HFFc6 (cell line): ENCODE measurements at regions not wholly inside any gene's neighbourhood (a gene's known extent, or its start where the extent isn't known, plus 50 kb on each side); places are given as distances from the start of the nearest gene placed in this dataset.

ENCODE experiments used
- DNase-seq: peaks from one replicate; pipeline ENCODE4 v3.0.0-alpha.2; 2018
- H3K27ac Mint-ChIP-seq: 2 replicates; pipeline ENCODE4 v1.8.0; 2020; ENCODE audit warnings: mild to moderate bottlenecking, mixed read lengths
- H3K27me3 Mint-ChIP-seq: 2 replicates; pipeline ENCODE4 v1.8.0; 2021; ENCODE audit warnings: mild to moderate bottlenecking, moderate library complexity, mixed read lengths; ENCODE audit not compliant: insufficient read depth
- H3K36me3 Mint-ChIP-seq: 2 replicates; pipeline ENCODE4 v1.8.0; 2021; ENCODE audit warnings: low read depth, mixed read lengths
- H3K4me1 Mint-ChIP-seq: 2 replicates; pipeline ENCODE4 v1.8.0; 2020; ENCODE audit warnings: low read depth, mixed read lengths
- H3K4me3 Mint-ChIP-seq: 2 replicates; pipeline ENCODE4 v1.8.0; 2020; ENCODE audit warnings: mild to moderate bottlenecking, moderate library complexity, mixed read lengths
- H3K9me3 Mint-ChIP-seq: 2 replicates; pipeline ENCODE4 v1.8.0; 2020; ENCODE audit warnings: mild to moderate bottlenecking, mixed read lengths
- TF ChIP-seq, protein P1 (sequence below): fragments of 200-600 bp; sonication (generic); IDR thresholded peaks from 2 replicates; pipeline ENCODE4 v1.5.0; 2021; ENCODE audit warnings: antibody characterized with exemption, mild to moderate bottlenecking

DNA sequence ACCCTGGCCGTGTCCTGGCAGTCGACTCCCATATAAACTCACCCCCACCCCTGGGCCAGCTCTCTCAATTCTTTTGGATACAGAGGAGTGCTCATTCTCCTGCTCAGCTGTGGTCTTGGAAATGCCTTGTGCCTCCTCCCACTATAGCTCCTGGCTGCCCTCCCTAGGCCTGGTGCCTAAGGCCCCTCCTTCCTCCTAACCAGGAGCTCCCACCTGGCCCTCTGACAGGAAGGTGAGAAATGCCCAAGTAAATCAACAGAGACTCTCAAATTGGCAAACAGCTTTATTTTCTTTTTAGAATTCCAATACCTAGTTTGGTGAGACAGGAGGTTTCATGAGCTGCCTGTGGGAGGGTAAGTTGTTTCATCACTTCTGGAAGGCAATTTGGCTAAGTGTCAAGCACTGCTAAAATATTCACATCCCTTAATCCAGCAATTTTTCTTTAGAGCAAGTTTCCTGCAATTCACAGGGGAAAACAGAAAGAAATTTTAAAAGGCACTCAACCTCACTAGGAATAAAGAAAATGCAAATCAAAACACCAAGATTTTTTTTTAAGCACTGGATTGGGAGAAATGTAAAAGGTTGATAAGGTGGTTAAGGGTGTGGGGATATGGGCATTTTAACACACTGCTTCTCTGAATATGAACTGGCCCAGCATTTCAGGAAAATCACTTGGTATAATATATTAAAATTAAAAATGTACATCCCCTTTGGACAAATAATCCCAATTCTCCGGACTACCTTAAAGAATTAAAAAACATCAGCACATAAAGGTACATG, 209.7 kb upstream of the ARHGAP20 start:
- no peak for DNase-seq
- TF ChIP-seq, protein P1, sequence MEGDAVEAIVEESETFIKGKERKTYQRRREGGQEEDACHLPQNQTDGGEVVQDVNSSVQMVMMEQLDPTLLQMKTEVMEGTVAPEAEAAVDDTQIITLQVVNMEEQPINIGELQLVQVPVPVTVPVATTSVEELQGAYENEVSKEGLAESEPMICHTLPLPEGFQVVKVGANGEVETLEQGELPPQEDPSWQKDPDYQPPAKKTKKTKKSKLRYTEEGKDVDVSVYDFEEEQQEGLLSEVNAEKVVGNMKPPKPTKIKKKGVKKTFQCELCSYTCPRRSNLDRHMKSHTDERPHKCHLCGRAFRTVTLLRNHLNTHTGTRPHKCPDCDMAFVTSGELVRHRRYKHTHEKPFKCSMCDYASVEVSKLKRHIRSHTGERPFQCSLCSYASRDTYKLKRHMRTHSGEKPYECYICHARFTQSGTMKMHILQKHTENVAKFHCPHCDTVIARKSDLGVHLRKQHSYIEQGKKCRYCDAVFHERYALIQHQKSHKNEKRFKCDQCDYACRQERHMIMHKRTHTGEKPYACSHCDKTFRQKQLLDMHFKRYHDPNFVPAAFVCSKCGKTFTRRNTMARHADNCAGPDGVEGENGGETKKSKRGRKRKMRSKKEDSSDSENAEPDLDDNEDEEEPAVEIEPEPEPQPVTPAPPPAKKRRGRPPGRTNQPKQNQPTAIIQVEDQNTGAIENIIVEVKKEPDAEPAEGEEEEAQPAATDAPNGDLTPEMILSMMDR, result no peak
- Mint-ChIP-seq H3K27ac (no peak overlapping the region), H3K27me3 (peaks cover 12% of the 10 kb centered on the region), H3K36me3 (no peaks in the 10 kb centered on the region), H3K9me3 (0 out of 2 replicates have a peak, but pooled peaks cover 5% of the 10 kb centered on the region), H3K4me1 (no peaks in the 10 kb centered on the region), H3K4me3 (no peak overlapping the region)

DNA sequence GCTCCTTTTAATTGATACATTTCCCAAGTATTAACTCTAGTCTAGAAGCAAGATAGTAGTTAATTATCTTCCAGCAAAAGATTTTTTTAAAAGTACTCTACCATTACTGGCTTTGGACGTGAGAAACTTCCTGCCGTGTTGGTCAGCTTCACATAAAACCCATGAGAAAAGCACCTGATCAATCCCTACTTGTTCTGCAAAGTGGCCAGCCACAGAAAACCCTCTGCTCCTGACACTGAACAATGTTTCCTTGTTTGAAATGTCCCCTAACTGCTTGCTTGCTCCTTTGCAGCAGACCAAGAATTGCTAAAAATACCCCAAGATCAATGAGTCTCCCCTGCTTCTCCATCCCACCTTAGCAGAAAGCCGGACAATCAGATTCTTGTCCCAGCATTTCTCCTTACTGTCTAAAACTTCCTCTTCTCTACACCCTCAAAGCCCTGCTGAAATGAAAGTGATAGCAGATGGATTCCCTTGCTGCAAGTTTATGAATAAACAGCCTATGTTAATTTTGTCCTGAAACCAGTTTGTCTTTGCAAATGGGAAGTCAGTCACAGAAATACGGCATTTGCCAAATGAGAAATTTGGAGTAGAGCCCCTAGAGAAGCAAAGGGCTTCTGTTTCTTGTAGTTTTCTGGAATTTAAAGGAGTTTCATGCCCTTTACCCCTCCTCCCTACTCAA, 207.1 kb upstream of the ARHGAP20 start:
- peaks cover 12% of the 10 kb centered on the region for H3K27me3 Mint-ChIP-seq
- no peaks in the 10 kb centered on the region for H3K36me3 Mint-ChIP-seq
- H3K9me3 Mint-ChIP-seq, result 0 out of 2 replicates have a peak, but pooled peaks cover 5% of the 10 kb centered on the region
- no peaks in the 10 kb centered on the region for H3K4me1 Mint-ChIP-seq
- no peak overlapping the region for H3K4me3 Mint-ChIP-seq
- DNase-seq, result no peak
- H3K27ac Mint-ChIP-seq, result no peak overlapping the region
- TF ChIP-seq, protein P1, result no peak

DNA sequence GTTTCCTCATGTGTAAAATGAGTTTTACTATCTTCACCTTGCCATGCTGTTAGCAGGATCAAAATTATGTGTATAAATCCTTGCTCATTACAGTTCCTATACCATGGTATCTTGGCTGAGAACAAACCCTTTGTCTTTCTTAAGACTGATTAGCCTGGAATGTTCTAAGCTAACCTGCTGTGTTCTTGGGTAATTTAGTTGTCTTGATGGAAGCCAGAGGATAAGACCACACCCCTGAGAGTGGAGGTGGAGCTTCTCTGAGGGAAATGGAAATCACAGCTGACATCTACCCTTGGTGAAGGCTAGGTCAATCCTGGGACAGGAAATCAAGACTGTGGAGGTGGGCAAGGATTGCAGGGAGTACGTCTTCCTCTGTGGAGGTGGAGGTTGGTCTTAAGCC, 206.1 kb upstream of the ARHGAP20 start:
- no peaks in the 10 kb centered on the region for H3K4me1 Mint-ChIP-seq
- no peak overlapping the region for H3K27ac Mint-ChIP-seq
- H3K36me3 Mint-ChIP-seq, result no peaks in the 10 kb centered on the region
- no peak for DNase-seq
- H3K27me3 Mint-ChIP-seq, result peaks cover 16% of the 10 kb centered on the region
- TF ChIP-seq, protein P1, result no peak
- no peak overlapping the region for H3K4me3 Mint-ChIP-seq
- H3K9me3 Mint-ChIP-seq, result 0 out of 2 replicates have a peak, but pooled peaks cover 5% of the 10 kb centered on the region

DNA sequence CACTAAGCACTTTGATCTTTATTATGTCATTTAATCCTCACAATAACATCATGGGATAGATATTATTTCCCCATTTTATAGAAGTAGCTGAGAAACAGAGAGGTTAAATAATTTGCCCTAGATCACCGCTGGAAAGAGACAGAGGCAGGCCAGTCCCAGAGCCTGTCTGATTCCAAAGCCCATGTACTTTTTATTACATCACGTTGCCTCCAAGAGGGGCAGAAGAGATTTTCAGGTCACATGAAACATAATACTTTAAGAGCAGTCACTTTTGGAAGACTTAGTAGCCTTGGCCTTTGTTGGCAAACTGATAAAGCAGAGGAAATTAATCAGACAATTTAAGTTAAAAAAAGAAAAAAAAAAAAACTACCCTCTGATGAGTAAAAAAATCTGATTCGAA, 200.2 kb upstream of the ARHGAP20 start:
- Mint-ChIP-seq H3K4me1 (peaks cover 18% of the 10 kb centered on the region), H3K27ac (no peak overlapping the region), H3K36me3 (no peaks in the 10 kb centered on the region), H3K9me3 (no peaks in the 10 kb centered on the region), H3K27me3 (peaks cover 16% of the 10 kb centered on the region), H3K4me3 (no peak overlapping the region)
- no peak for DNase-seq
- TF ChIP-seq, protein P1, result no peak

DNA sequence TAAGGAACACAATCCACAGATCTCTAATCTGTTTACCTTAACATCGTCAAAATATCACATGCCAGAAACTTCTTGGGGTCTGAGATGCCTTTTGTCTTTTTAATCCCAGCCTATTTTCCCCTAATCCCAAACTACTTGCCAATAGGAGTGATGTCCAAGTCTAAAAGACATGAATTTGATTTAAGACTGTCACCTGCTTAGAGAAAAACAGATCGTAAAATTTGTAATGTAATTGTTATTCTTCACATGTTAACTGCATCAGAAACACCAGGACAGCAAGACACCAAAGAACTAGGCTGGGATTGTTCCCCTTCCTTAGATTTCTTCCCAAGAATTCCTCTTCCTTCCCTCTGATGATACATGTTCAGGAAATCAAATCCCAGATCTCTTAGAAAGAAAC, 198.1 kb upstream of the ARHGAP20 start:
- Mint-ChIP-seq H3K27ac (no peak overlapping the region), H3K36me3 (no peaks in the 10 kb centered on the region), H3K4me3 (no peak overlapping the region), H3K27me3 (peaks cover 22% of the 10 kb centered on the region), H3K9me3 (no peaks in the 10 kb centered on the region), H3K4me1 (peaks cover 24% of the 10 kb centered on the region)
- TF ChIP-seq, protein P1, result no peak
- DNase-seq, result no peak
